Kidney (tissue), 13 donors: ENCODE measurements at regions not wholly inside any gene's neighbourhood (a gene's known extent, or its start where the extent isn't known, plus 50 kb on each side); places are given as distances from the start of the nearest gene placed in this dataset.

Experiments used
- DNase-seq, 5 donors: peaks; one replicate each; pipeline ENCODE4 v3.0.0-alpha.2; 2013 to 2020
- FAIRE-seq: peaks from 2 replicates; lab custom pipeline; 2012; peaks lifted over from hg19 to GRCh38; lab: Jason Lieb, UNC
- H3K27ac ChIP-seq, 2 donors: one replicate each; pipeline ENCODE4 v1.7.0; 2013; ENCODE audit warnings: low read depth in 2 of 2, low read length in 2 of 2, inconsistent platforms in 1 of 2
- H3K27me3 ChIP-seq: one replicate; pipeline ENCODE4 v1.7.1; 2013; ENCODE audit warnings: low read length, inconsistent platforms; ENCODE audit not compliant: control insufficient read depth, insufficient read depth
- H3K36me3 ChIP-seq, 3 donors: one replicate each; pipeline versions ENCODE4 v1.7.0 to v1.7.1; 2013; ENCODE audit warnings: low read length in 3 of 3, control low read depth in 1 of 3, inconsistent platforms in 1 of 3; ENCODE audit not compliant: insufficient read depth in 3 of 3, control insufficient read depth in 2 of 3
- H3K4me1 ChIP-seq, 3 donors: one replicate each; pipeline versions ENCODE4 v1.7.0 to v1.7.1; 2013; ENCODE audit warnings: low read length in 3 of 3, inconsistent platforms in 1 of 3, low read depth in 1 of 3; ENCODE audit not compliant: control insufficient read depth in 2 of 3, insufficient read depth in 2 of 3
- H3K4me3 ChIP-seq, 3 donors: one replicate each; pipeline versions ENCODE4 v1.7.0 to v1.8.1; 2013; ENCODE audit warnings: low read length in 3 of 3, control low read depth in 1 of 3, inconsistent platforms in 1 of 3
- H3K9ac ChIP-seq, 3 donors: one replicate each; pipeline versions ENCODE4 v1.7.0 to v1.7.1; 2013; ENCODE audit warnings: low read length in 3 of 3, control low read depth in 1 of 3, inconsistent platforms in 1 of 3
- H3K9me3 ChIP-seq, 3 donors: one replicate each; pipeline versions ENCODE4 v1.7.0 to v1.7.1; 2013; ENCODE audit warnings: low read length in 3 of 3, control low read depth in 1 of 3, inconsistent platforms in 1 of 3; ENCODE audit not compliant: control insufficient read depth in 2 of 3, insufficient read depth in 1 of 3
- intact Hi-C: fragments of 100-400 bp; cut with DNase I; formaldehyde crosslinking; loops from one replicate; pipeline ENCODE4 v1.11.1; 2022
- TF ChIP-seq, protein P1 (sequence below): IDR thresholded peaks from 3 replicates; pipeline ENCODE4 v1.5.1; 2012; ENCODE audit warnings: mild to moderate bottlenecking, moderate library complexity, borderline replicate concordance; ENCODE audit not compliant: insufficient read depth; ENCODE audit errors: extremely low read depth
- donor health status: control.
- donor health status: control.
- donor health status: control.
- donor health status: control.
- donor health status: control.
- donor health status: DM: yes; HTN: yes; CAD: no.
- donor health status: Normal renal cell carcinoma (clear cell type).

- FAIRE-seq (no peak), DNase-seq (no peak)
- Histone ChIP-seq H3K36me3 (no peaks in the 10 kb centered on the region), H3K9ac (no peak overlapping the region), H3K9me3 (no peaks in the 10 kb centered on the region), H3K27me3 (no peaks in the 10 kb centered on the region), H3K4me1 (no peaks in the 10 kb centered on the region), H3K4me3 (no peak overlapping the region), H3K27ac (no peak overlapping the region)
- intact Hi-C loops, result no loop called here
- TF ChIP-seq, protein P1, sequence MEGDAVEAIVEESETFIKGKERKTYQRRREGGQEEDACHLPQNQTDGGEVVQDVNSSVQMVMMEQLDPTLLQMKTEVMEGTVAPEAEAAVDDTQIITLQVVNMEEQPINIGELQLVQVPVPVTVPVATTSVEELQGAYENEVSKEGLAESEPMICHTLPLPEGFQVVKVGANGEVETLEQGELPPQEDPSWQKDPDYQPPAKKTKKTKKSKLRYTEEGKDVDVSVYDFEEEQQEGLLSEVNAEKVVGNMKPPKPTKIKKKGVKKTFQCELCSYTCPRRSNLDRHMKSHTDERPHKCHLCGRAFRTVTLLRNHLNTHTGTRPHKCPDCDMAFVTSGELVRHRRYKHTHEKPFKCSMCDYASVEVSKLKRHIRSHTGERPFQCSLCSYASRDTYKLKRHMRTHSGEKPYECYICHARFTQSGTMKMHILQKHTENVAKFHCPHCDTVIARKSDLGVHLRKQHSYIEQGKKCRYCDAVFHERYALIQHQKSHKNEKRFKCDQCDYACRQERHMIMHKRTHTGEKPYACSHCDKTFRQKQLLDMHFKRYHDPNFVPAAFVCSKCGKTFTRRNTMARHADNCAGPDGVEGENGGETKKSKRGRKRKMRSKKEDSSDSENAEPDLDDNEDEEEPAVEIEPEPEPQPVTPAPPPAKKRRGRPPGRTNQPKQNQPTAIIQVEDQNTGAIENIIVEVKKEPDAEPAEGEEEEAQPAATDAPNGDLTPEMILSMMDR, result no peak
Measured at GRCh38 chr5:121188849-121189248, 662.8 kb upstream of the FTMT start.

DNA sequence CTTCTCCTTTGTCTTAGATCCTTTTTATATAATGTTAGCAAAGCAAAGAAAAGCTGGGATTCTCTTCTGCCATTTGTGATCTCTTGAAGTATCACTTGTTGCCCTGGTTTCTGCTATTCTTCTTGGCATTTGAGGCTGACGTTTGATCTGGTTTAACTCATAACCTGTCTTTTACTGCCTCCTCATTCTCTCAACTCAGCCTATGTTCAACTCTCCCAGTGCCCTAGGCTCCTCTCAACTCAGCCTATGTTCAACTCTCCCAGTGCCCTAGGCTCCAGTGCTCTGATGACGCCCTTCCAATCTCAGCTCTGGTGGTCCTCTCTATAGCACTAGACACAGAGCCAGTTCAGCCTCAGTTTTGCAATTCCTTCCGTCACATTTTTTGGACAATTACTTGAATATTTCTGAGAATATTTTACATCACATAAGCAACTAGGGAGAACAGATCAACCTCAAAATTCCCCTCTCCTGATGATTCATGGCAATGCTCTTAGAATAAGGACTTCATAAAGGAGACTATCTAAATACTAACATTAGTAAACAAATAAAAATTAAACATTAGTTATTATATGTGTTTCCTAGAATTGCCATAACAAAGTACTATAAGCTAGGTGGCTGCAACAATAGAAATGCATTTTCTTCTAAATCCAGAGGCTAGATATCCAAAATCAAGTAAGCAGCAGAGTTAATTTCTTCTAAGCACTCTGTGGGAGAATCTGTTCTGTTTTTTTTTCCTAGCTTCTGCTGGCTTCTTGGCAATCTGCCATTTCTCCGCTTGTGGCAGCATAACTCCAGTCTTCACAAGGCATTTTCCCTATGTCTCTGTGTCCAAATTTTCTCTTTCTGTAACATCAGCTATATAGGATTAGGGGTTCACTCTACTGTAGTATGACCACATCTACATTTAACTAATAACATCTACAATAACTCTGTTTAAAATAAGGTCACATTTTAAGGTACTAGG, 662.1 kb upstream of the FTMT start:
- no peak overlapping the region for H3K4me3 ChIP-seq
- intact Hi-C loops, result no loop called here
- H3K27me3 ChIP-seq, result no peaks in the 10 kb centered on the region
- no peaks in the 10 kb centered on the region for H3K9me3 ChIP-seq
- TF ChIP-seq, protein P1, result no peak
- no peaks in the 10 kb centered on the region for H3K36me3 ChIP-seq
- H3K9ac ChIP-seq, result no peak overlapping the region
- no peak overlapping the region for H3K27ac ChIP-seq
- FAIRE-seq (no peak), DNase-seq (peak in 3 of 5 donors; percentile 15 to 68 (median 43))
- H3K4me1 ChIP-seq, result no peaks in the 10 kb centered on the region

DNA sequence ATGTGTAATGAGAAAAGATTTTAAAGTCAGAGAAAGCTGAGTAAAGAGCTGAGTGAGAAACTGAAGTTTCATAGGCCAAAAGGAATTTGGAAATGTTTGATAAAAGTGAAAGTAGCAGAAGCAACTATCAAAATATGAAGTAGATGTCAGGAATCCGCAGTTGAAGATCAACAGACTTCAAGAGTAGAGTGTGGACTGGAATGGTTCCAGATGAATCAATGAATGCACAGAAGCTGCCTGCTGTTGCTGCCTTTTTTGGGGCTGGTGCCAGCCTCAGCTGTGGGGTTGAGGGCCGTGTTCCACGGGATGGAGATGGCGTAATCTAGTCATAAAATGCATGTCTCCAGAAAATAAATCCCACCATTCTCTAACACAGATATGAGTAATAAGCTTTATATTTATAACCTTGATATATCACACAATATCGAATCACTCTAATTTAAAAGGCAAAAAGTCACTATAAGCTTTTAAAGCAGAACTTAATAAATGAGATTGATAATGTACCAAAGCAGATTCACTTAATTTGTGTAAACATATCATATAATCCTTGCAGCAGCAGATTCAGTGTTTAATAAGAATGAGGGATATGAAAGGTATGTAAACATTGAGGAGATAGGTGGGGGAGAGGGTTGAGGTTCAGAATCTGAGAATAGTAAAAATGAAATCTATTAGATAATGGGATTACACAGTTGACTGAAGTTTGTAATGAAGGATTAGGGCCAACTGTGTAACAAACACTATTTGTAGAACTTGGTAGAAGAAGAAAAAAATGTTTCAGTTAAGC, 652.3 kb upstream of the FTMT start:
- no peaks in the 10 kb centered on the region for H3K27me3 ChIP-seq
- no peak overlapping the region for H3K27ac ChIP-seq
- H3K9me3 ChIP-seq, result no peaks in the 10 kb centered on the region
- H3K4me1 ChIP-seq, result no peaks in the 10 kb centered on the region
- no peak for FAIRE-seq
- TF ChIP-seq, protein P1, result no peak
- H3K36me3 ChIP-seq, result no peaks in the 10 kb centered on the region
- no peak overlapping the region for H3K4me3 ChIP-seq
- intact Hi-C loops, result no loop called here
- H3K9ac ChIP-seq, result no peak overlapping the region
- DNase-seq, result no peak
